IMR-90 (cell line): ENCODE measurements at regions not wholly inside any gene's neighbourhood (a gene's known extent, or its start where the extent isn't known, plus 50 kb on each side); places are given as distances from the start of the nearest gene placed in this dataset.

Experiments used
- ATAC-seq: fragments of 200-7000 bp; cut with Tn5 transposase; 2 replicates; pipeline ENCODE4 v1.9.1; 2020; ENCODE audit warnings: low read depth, mild to moderate bottlenecking, moderate library complexity
- BruUV-seq: library from RNA; stranded (reverse); fragments of 400-500 nt; replicated peaks from 2 replicates; lab custom pipeline; 2021; lab: Mats Ljungman, UMichigan
- CTCF ChIA-PET: fragments of 300-600 bp; formaldehyde crosslinking; extraction: SDS; loops from one replicate; lab custom pipeline; 2021; ENCODE audit warnings: antibody characterized with exemption; lab: Yijun Ruan, JAX
- POLR2A ChIA-PET: fragments of 300-600 bp; sonication (Branson Sonifier 250); formaldehyde crosslinking; loops from one replicate; lab custom pipeline; 2022; ENCODE audit warnings: antibody characterized with exemption; ENCODE audit not compliant: unreplicated experiment; lab: Charles Lee
- DNase-seq: peaks from one replicate; pipeline ENCODE4 v3.0.0; 2013
- H2AFZ ChIP-seq: replicated peaks from 2 replicates; pipeline ENCODE3; 2013; ENCODE audit warnings: low read length, mild to moderate bottlenecking; ENCODE audit not compliant: poor library complexity
- H2AK5ac ChIP-seq: 2 replicates; pipeline ENCODE4 v1.6.1; 2013; ENCODE audit warnings: low read depth, low read length, inconsistent platforms
- H2AK9ac ChIP-seq: replicated peaks from 2 replicates; pipeline ENCODE3; 2013; ENCODE audit warnings: mild to moderate bottlenecking, low read depth, low read length, moderate library complexity; ENCODE audit not compliant: poor library complexity
- H2BK120ac ChIP-seq: 2 replicates; pipeline ENCODE4 v1.6.1; 2013; ENCODE audit warnings: low read depth, low read length, inconsistent platforms
- H2BK15ac ChIP-seq: 3 replicates; pipeline ENCODE4 v1.6.1; 2013; ENCODE audit warnings: low read depth, low read length, inconsistent platforms
- H2BK20ac ChIP-seq: 2 replicates; pipeline ENCODE4 v1.6.1; 2013; ENCODE audit warnings: low read depth, mild to moderate bottlenecking, inconsistent platforms, low read length, moderate library complexity
- H2BK5ac ChIP-seq: 2 replicates; pipeline ENCODE4 v1.6.1; 2013; ENCODE audit warnings: mild to moderate bottlenecking, low read depth, low read length, inconsistent platforms; ENCODE audit not compliant: poor library complexity, severe bottlenecking
- H3K14ac ChIP-seq: replicated peaks from 2 replicates; pipeline ENCODE4 v1.6.1; 2013; ENCODE audit warnings: low read depth, low read length, inconsistent platforms
- H3K18ac ChIP-seq: 2 replicates; pipeline ENCODE4 v1.6.1; 2013; ENCODE audit warnings: low read depth, low read length, control low read depth
- H3K23ac ChIP-seq: 2 replicates; pipeline ENCODE4 v1.6.1; 2013; ENCODE audit warnings: low read depth, low read length, inconsistent platforms
- H3K27ac ChIP-seq: 2 replicates; pipeline ENCODE4 v1.5.1; 2013; ENCODE audit warnings: mild to moderate bottlenecking, control low read depth, low read length; ENCODE audit not compliant: insufficient read depth
- H3K27me3 ChIP-seq: 2 replicates; pipeline ENCODE4 v1.6.1; 2013; ENCODE audit warnings: low read length; ENCODE audit not compliant: control insufficient read depth, insufficient read depth
- H3K36me3 ChIP-seq: 2 replicates; pipeline ENCODE4 v1.6.1; 2013; ENCODE audit warnings: low read length, mixed read lengths; ENCODE audit not compliant: control insufficient read depth, insufficient read depth
- H3K4ac ChIP-seq: 2 replicates; pipeline ENCODE4 v1.6.1; 2013; ENCODE audit warnings: low read depth, low read length, inconsistent platforms
- H3K4me1 ChIP-seq: 2 replicates; pipeline ENCODE4 v1.6.1; 2013; ENCODE audit warnings: low read length, mixed read lengths; ENCODE audit not compliant: control insufficient read depth, insufficient read depth
- H3K4me2 ChIP-seq: 2 replicates; pipeline ENCODE4 v1.6.1; 2013; ENCODE audit warnings: low read depth, mild to moderate bottlenecking, control low read depth, low read length, moderate library complexity
- H3K4me3 ChIP-seq: 2 replicates; pipeline ENCODE4 v1.5.1; 2013; ENCODE audit warnings: low read depth, mild to moderate bottlenecking, control low read depth, low read length, moderate library complexity; ENCODE audit not compliant: insufficient read depth
- H3K56ac ChIP-seq: 2 replicates; pipeline ENCODE4 v1.6.1; 2013; ENCODE audit warnings: low read length, inconsistent platforms; ENCODE audit not compliant: insufficient read depth; ENCODE audit errors: extremely low read depth
- H3K79me1 ChIP-seq, 2 experiments: 2 replicates each; pipeline ENCODE4 v1.6.1; 2013; ENCODE audit warnings: low read length in 2 of 2, inconsistent platforms in 1 of 2, low read depth in 1 of 2
- H3K9ac ChIP-seq: 2 replicates; pipeline ENCODE4 v1.6.1; 2013; ENCODE audit warnings: low read depth, low read length, control low read depth
- H3K9me1 ChIP-seq: 2 replicates; pipeline ENCODE4 v1.6.1; 2013; ENCODE audit warnings: low read length, inconsistent platforms; ENCODE audit not compliant: insufficient read depth
- H3K9me3 ChIP-seq: 2 replicates; pipeline ENCODE4 v1.6.1; 2013; ENCODE audit warnings: low read length; ENCODE audit not compliant: control insufficient read depth, insufficient read depth
- H4K20me1 ChIP-seq: 2 replicates; pipeline ENCODE4 v1.6.1; 2013; ENCODE audit warnings: low read length, inconsistent platforms; ENCODE audit not compliant: insufficient read depth
- H4K5ac ChIP-seq: 2 replicates; pipeline ENCODE4 v1.6.1; 2013; ENCODE audit warnings: mild to moderate bottlenecking, low read depth, low read length, control low read depth
- H4K8ac ChIP-seq, 2 experiments: 2 replicates each; pipeline ENCODE4 v1.6.1; 2013; ENCODE audit warnings: low read depth in 2 of 2, low read length in 2 of 2, control low read depth in 1 of 2, inconsistent platforms in 1 of 2
- H4K91ac ChIP-seq: 2 replicates; pipeline ENCODE4 v1.6.1; 2013; ENCODE audit warnings: low read depth, low read length, inconsistent platforms; ENCODE audit not compliant: insufficient read depth
- BHLHE40 ChIP-seq: fragments of 150-350 bp; IDR thresholded peaks from 2 replicates; pipeline ENCODE4 v1.6.1; 2016; ENCODE audit warnings: mild to moderate bottlenecking, low read depth, low read length
- CEBPB ChIP-seq: IDR thresholded peaks from 2 replicates; pipeline ENCODE4 v1.6.1; 2012; ENCODE audit warnings: low read depth, low read length, improper control_type of control experiment
- CHD1 ChIP-seq: IDR thresholded peaks from 2 replicates; pipeline ENCODE4 v1.6.1; 2012; ENCODE audit warnings: low read depth, low read length, improper control_type of control experiment
- ELK1 ChIP-seq: fragments of 150-350 bp; IDR thresholded peaks from 2 replicates; pipeline ENCODE4 v1.6.1; 2016; ENCODE audit warnings: low read depth, mild to moderate bottlenecking, low read length, moderate library complexity, borderline replicate concordance
- FOS ChIP-seq: fragments of 150-350 bp; IDR thresholded peaks from 2 replicates; pipeline ENCODE4 v1.6.1; 2016; ENCODE audit warnings: low read depth, low read length
- MAFK ChIP-seq: IDR thresholded peaks from 2 replicates; pipeline ENCODE4 v1.6.1; 2012; ENCODE audit warnings: low read depth, low read length, improper control_type of control experiment
- MXI1 ChIP-seq: IDR thresholded peaks from 2 replicates; pipeline ENCODE4 v1.6.1; 2012; ENCODE audit warnings: low read depth, mild to moderate bottlenecking, low read length, moderate library complexity, borderline replicate concordance
- NFE2L2 ChIP-seq: fragments of 150-350 bp; IDR thresholded peaks from 2 replicates; pipeline ENCODE4 v1.6.1; 2016; ENCODE audit warnings: low read depth, mild to moderate bottlenecking, low read length
- RAD21 ChIP-seq: IDR thresholded peaks from 2 replicates; pipeline ENCODE4 v1.6.1; 2012; ENCODE audit warnings: low read length, improper control_type of control experiment
- RCOR1 ChIP-seq: IDR thresholded peaks from 2 replicates; pipeline ENCODE4 v1.6.1; 2012; ENCODE audit warnings: mild to moderate bottlenecking, low read length, improper control_type of control experiment; ENCODE audit not compliant: insufficient replicate concordance
- RFX5 ChIP-seq: IDR thresholded peaks from 2 replicates; pipeline ENCODE4 v1.8.0; 2012; ENCODE audit warnings: low read depth, mild to moderate bottlenecking, low read length, moderate library complexity
- SMC3 ChIP-seq: fragments of 150-350 bp; IDR thresholded peaks from 2 replicates; pipeline ENCODE4 v1.6.1; 2016; ENCODE audit warnings: low read depth, mild to moderate bottlenecking, antibody characterized with exemption, low read length, moderate library complexity
- USF2 ChIP-seq: fragments of 150-350 bp; IDR thresholded peaks from 2 replicates; pipeline ENCODE4 v1.6.1; 2017; ENCODE audit warnings: mild to moderate bottlenecking, antibody characterized with exemption, low read length, low read depth
- dilution Hi-C: fragments of 300-500 bp; cut with HindIII; formaldehyde crosslinking; loops from one replicate; pipeline ENCODE4 v1.14.3; 2018; ENCODE audit warnings: low sequenced_read_pairs; ENCODE audit not compliant: unreplicated experiment
- in situ Hi-C: fragments of 300-500 bp; cut with MboI; formaldehyde crosslinking; loops from 3 replicates; pipeline ENCODE4 v1.14.3; 2019; ENCODE audit warnings: low sequenced_read_pairs, inconsistent platforms, mixed read lengths
- intact Hi-C: fragments of 100-400 bp; cut with micrococcal nuclease; formaldehyde crosslinking; loops from 2 replicates; pipeline ENCODE4 v1.10.0; 2022

- peak overlapping the region; percentile 50; the same call in 1 of the 2 replicates for H3K4me2 ChIP-seq
- peaks cover 9% of the 10 kb centered on the region for H3K9me3 ChIP-seq
- DNase-seq: peak; percentile 95
- no peaks in the 10 kb centered on the region for H3K36me3 ChIP-seq
- H3K18ac ChIP-seq: peak overlapping the region; percentile 92; the same call in 1 of the 2 replicates
- H2AK5ac ChIP-seq: peak overlapping the region; percentile 87
- intact Hi-C loops: no loop called here
- H2BK120ac ChIP-seq: peak overlapping the region; percentile 91
- peak overlapping the region; percentile 94 for H2BK5ac ChIP-seq
- H4K8ac ChIP-seq: peak overlapping the region; percentile 32 to 50; a peak in 3 of 4 replicates
- H2BK15ac ChIP-seq: peak overlapping the region; percentile 52; the same call in 2 of the 3 replicates
- no peak overlapping the region for H3K23ac ChIP-seq
- H3K56ac ChIP-seq: no peak overlapping the region
- H3K9me1 ChIP-seq: 0 out of 2 replicates have a peak, but pooled peaks cover 3% of the 10 kb centered on the region
- H3K4ac ChIP-seq: peak overlapping the region; percentile 52
- peak overlapping the region; percentile 84; the same call in 1 of the 2 replicates for H4K5ac ChIP-seq
- peak overlapping the region; percentile 26; the same call in 1 of the 2 replicates for H3K14ac ChIP-seq
- H4K91ac ChIP-seq: peak overlapping the region; percentile 70
- peak; percentile 91 for ATAC-seq
- no peaks in the 10 kb centered on the region for H3K27me3 ChIP-seq
- peak overlapping the region; percentile 84 for H2BK20ac ChIP-seq
- H2AK9ac ChIP-seq: no peak overlapping the region
- no peak overlapping the region for H3K4me3 ChIP-seq
- H3K4me1 ChIP-seq: peaks cover 7% of the 10 kb centered on the region; the same call in 1 of the 2 replicates
- H3K79me1 ChIP-seq: no peaks in the 10 kb centered on the region
- H3K9ac ChIP-seq: no peak overlapping the region; the same call in 1 of the 2 replicates
- no peaks in the 10 kb centered on the region for H4K20me1 ChIP-seq
- BruUV-seq: no TSS peak
- H3K27ac ChIP-seq: peak overlapping the region; percentile 38; the same call in 1 of the 2 replicates
- ChIA-PET POLR2A (no interaction called here), CTCF (interaction anchor here (0.6 to 1.0 kb wide), 2 partner anchors 14 to 56 kb away, joined by 3 to 4 read pairs; no protein-coding TSS in a partner anchor)
- no peak overlapping the region for H2AFZ ChIP-seq
- in situ Hi-C loops: no loop called here
- dilution Hi-C loops: no loop called here
- TF ChIP-seq USF2: no peak
- peak; percentile 72 for TF ChIP-seq FOS
- TF ChIP-seq NFE2L2: peak; percentile 34; the same call in 1 of the 2 replicates
- TF ChIP-seq RCOR1: no peak
- TF ChIP-seq RAD21: no peak
- no peak for TF ChIP-seq BHLHE40
- no peak for TF ChIP-seq MXI1
- no peak for TF ChIP-seq CHD1
- TF ChIP-seq ELK1: no peak
- peak; percentile 10; the same call in 1 of the 2 replicates for TF ChIP-seq CEBPB
- no peak for TF ChIP-seq SMC3
- TF ChIP-seq RFX5: no peak
- no peak; the same call in 1 of the 2 replicates for TF ChIP-seq MAFK
Observed at GRCh38 chr20:52056203-52057062, 135.1 kb downstream of the ZFP64 start.
